ENCODE measurements at regions not wholly inside any gene's neighbourhood (a gene's known extent, or its start where the extent isn't known, plus 50 kb on each side); places are given as distances from the start of the nearest gene placed in this dataset.

GRCh38 chr3:194257151-194257621 lies 93.9 kb downstream of the CPN2 start:
- TF ChIP-seq CTCF (IDR thresholded peaks at IDR 0.05; ENCODE audit: low read length) = no peak
- no peak for TF ChIP-seq EZH2phosphoT487 (IDR thresholded peaks at IDR 0.05; ENCODE audit: low read length)
- no peak for TF ChIP-seq EZH2 (optimal IDR thresholded peaks at IDR 0.05; ENCODE audit: low read depth, low read length)
